GM12891 (cell line): ENCODE measurements at regions not wholly inside any gene's neighbourhood (a gene's known extent, or its start where the extent isn't known, plus 50 kb on each side); places are given as distances from the start of the nearest gene placed in this dataset.

Experiments
- POLR2A ChIP-seq: IDR thresholded peaks from 2 replicates; pipeline ENCODE4 v1.6.1; 2011; ENCODE audit warnings: low read depth, low read length, control low read depth
- POLR2AphosphoS5 ChIP-seq: IDR thresholded peaks from 2 replicates; pipeline ENCODE4 v1.6.1; 2011; ENCODE audit warnings: low read depth, low read length, control low read depth
- SPI1 ChIP-seq: IDR thresholded peaks from 2 replicates; pipeline ENCODE4 v1.6.1; 2011; ENCODE audit warnings: low read depth, low read length, control low read depth
- TAF1 ChIP-seq: IDR thresholded peaks from 2 replicates; pipeline ENCODE4 v1.6.1; 2011; ENCODE audit warnings: low read depth, low read length, control low read depth

DNA sequence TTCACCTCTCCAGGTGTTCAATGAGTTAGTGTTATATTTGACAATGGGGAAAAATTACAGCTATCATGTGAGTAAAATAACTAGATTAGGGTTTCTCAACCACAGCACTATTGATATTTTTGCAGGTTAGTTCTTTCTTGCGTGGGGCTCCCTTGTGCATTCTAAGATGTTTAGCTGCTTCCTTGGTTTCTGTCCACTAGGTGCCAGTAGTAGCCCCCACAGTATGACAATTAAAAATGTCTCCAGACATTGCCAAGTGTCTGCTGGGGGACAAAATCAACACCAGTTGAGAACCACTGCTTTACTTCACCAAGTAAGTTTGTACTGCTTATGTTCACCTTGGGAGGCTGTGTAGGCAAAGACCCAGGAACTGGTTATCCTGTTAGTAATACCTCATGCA, 618.7 kb downstream of the EDEM1 start:
- TF ChIP-seq POLR2AphosphoS5, result no peak
- no peak for TF ChIP-seq POLR2A
- no peak for TF ChIP-seq SPI1
- no peak for TF ChIP-seq TAF1
